Loucy (cell line): ENCODE measurements at regions not wholly inside any gene's neighbourhood (a gene's known extent, or its start where the extent isn't known, plus 50 kb on each side); places are given as distances from the start of the nearest gene placed in this dataset.

ENCODE experiments used
- EZH2phosphoT487 ChIP-seq: fragments of 200-600 bp; IDR thresholded peaks from 2 replicates; pipeline ENCODE4 v1.6.1; 2018; ENCODE audit warnings: antibody characterized with exemption, mild to moderate bottlenecking, moderate library complexity, borderline replicate concordance
- TF ChIP-seq, protein P1 (sequence below): fragments of 200-600 bp; sonication (generic); conservative IDR thresholded peaks from 2 replicates; pipeline ENCODE4 v1.5.1; 2014; ENCODE audit warnings: mild to moderate bottlenecking, antibody characterized with exemption, low read length

DNA sequence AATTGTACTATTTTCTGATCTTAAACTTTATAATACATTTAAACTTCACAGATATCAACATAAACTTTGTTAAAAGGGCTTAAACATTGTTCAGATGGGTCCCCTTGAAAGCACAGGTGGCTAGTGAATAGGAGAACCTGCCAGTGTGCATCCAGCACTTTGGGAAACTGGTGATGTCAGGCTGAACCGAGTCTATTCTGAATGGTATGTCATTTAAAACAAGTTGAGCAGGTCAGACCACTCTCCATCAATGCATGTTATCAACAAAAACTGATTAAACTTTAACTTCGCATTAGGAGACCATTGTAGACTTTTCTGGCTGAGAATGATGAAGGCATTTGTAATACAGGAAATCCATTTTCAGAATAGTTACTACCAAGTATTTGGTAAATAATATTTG is 50.1 kb upstream of the FREM2 start:
- TF ChIP-seq, protein P1, sequence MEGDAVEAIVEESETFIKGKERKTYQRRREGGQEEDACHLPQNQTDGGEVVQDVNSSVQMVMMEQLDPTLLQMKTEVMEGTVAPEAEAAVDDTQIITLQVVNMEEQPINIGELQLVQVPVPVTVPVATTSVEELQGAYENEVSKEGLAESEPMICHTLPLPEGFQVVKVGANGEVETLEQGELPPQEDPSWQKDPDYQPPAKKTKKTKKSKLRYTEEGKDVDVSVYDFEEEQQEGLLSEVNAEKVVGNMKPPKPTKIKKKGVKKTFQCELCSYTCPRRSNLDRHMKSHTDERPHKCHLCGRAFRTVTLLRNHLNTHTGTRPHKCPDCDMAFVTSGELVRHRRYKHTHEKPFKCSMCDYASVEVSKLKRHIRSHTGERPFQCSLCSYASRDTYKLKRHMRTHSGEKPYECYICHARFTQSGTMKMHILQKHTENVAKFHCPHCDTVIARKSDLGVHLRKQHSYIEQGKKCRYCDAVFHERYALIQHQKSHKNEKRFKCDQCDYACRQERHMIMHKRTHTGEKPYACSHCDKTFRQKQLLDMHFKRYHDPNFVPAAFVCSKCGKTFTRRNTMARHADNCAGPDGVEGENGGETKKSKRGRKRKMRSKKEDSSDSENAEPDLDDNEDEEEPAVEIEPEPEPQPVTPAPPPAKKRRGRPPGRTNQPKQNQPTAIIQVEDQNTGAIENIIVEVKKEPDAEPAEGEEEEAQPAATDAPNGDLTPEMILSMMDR = no peak
- no peak for TF ChIP-seq EZH2phosphoT487
